PC-9 (cell line): ENCODE measurements at regions not wholly inside any gene's neighbourhood (a gene's known extent, or its start where the extent isn't known, plus 50 kb on each side); places are given as distances from the start of the nearest gene placed in this dataset.

Experiments
- CTCF ChIP-seq: fragments of 200-600 bp; sonication (generic); conservative IDR thresholded peaks from 2 replicates; pipeline ENCODE4 v1.6.1; 2017; ENCODE audit warnings: mixed run types, antibody characterized with exemption, mild to moderate bottlenecking, moderate library complexity
- EZH2 ChIP-seq: fragments of 200-600 bp; sonication (generic); IDR thresholded peaks from 2 replicates; pipeline ENCODE4 v1.8.0; 2017; ENCODE audit warnings: antibody characterized with exemption, low read depth

DNA sequence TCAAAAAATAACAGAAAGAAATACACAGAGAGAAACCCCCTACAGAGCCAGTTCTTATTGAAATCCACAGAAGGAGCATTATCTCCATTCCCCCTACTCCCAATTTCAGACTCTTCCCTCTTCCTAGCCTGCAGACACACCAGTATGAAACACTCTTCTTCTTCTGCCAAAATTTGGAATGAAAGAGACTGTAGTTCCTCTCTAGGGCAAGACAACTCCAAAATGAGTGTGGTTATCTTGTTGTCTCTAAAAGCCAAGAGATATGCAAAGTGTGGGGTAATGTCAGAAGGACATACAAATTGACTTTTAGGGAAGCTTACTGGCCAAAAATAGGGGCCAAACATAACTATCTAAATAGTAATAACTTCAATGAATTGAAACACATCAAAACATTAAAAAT lies 337.1 kb upstream of the SETBP1 start:
- TF ChIP-seq CTCF: no peak
- no peak for TF ChIP-seq EZH2
